HUDEP-2 (cell line): ENCODE measurements at regions not wholly inside any gene's neighbourhood (a gene's known extent, or its start where the extent isn't known, plus 50 kb on each side); places are given as distances from the start of the nearest gene placed in this dataset.
"Not testable (repeated sequence)": the region's sequence is repeated elsewhere in the genome, so short reads cannot be mapped to it uniquely, and the experiment has no call there.

ENCODE experiments used
- DNase-seq, 76 experiments: peaks; one replicate each; lab custom pipeline; 2025; ENCODE audit not compliant: unreplicated experiment in 76 of 76; lab: John Stamatoyannopoulos, UW

DNA sequence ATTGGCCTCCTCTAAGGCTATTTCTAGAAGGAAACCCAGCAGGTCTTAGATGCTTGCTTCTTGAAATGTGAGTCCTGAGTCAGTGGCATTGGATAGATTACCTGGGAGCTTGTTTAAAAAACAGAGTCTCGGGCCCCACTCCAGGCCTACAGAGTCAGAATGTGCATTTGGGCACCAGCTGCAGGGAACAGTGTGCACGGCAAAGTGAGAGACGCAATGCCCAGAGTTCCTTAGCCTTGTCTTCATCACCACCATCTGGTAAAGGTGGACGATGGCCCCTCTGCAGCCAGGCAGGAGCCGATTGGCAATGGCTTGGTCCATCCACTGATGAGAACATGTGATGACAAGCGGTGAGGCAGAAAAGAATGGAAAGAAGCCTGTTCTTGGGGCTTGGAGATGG, 102.1 kb upstream of the TSC22D1 start:
- no peak for DNase-seq

DNA sequence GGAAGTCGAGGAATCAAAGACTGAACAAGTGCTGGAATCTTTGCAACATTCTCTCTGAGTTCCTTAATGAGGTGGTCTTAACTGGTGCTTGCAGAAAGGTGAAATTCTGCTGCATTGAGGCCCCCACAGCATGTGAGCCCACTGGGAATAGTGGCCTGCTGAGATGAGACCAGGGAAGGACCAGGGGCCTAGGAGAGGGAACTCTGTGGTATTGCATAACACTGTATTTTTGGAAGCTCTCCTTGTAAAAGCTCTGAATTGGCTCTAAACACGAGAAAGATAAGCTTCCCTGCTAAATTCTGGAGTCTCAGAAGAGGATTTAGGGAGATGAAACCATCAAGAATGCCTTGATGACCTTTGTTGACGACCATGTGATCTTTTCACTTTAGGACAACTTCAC, 100.4 kb upstream of the TSC22D1 start:
- DNase-seq = no peak

DNA sequence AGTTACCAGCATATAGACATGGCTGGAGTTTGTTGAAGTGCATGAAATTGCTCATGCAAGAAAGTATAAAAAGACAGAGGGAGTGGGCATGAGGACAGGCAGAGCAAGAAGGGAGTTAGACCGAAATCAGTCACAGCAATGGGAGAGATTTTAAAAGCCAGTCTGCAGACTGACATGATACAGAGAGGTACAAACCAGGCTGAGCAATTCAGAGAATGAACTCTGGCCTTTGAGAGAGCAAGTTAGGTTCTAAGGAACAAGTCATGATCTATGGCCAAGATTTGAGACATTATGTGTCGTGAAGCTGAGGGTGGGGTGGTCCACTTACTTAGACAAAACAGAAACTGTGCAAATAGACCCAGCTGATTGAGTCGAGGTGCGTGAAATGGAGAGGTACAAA, 93.4 kb upstream of the TSC22D1 start:
- DNase-seq = no peak

DNA sequence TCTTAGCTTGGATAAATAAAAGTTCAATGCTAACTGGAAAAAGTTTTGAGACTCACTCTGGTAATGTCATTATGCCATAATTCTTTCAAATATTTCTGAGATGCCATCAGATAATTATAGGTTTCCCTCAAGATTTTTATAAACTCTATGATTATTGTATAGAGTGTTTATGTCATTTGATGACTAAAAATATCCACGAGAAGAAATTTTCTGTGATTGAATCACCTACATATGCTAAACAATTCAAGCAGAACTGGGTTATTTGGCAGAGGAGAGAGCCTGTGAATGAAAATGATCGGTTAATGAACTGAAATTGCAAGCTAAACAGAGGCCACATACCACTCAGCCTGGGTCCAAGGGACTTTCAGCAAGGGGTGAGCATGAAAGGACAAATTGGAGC, 92.6 kb upstream of the TSC22D1 start:
- no peak for DNase-seq

DNA sequence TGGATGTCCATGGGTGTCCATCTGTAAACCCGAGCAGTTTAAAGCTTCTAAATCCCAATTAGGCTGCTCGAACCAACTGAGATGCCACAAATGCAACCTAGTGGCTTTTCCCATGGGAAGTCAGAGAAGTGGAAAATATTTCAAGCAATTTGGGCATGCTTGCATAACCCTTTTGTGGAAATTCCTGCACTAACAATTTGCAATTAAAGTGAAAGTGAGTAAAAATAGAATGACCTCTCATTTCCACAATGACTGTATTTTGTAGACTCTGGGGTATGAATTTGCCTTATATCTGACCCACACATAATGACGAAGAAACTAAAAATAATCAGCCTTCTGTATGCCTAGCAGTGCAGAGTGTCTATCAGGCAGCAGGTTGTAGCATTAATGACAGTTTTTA, 91.8 kb upstream of the TSC22D1 start:
- DNase-seq = no peak

DNA sequence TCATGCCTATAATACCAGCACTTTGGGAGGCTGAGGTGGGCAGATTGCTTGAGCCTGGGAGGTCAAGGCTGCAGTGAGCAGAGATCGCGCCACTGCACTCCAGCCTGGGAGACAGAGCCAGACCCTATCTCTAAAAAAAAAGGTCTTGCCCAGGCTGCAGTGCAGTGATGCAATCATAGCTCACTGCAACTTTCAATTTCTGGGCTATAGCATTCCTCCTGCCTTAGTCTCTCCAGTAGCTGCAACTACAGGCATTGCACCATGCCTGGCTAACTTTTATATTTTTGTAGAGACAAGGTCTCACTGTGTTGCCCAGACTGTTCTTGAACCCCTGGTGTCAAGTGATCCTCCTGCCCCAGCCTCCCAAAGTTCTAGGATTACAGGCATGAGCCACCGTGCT, 90.4 kb upstream of the TSC22D1 start:
- not testable (repeated sequence) for DNase-seq

DNA sequence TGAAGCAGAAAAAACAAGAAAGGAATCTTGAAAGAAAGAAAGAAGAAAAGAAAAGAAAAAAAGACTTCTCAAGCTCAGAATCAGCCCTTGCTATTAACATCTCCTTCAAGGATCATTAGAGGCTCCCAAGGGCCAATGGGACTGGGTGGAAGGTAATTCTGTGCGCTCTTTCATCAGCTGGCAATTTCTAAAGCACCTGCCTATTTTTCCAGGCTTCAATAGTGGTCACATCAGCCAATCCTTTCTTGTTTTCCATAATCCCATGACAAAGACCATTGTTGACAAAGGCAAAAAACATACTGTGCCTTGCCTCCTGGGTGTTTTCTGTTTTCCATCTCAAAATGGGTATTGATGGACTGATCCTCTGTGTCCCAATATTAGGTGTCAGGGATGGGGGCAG, 88.2 kb upstream of the TSC22D1 start:
- no peak for DNase-seq

DNA sequence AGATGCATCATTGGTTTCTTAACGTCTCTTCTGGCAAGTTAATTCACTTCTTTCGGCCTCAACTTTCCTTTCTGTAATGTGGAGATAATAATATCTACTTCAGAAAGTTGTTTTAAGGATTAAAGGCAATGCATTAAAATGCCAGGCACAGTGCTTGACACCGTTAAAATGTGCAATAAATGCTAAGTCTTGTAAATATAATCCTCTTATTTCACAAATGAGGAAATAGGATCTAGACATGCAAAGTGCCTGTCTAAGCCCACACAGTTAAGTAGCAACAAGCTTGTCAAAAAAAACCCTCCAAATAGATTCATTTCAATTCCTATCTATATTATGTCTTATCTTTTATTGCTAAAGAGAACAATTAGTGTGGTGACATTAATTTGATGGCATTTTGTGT, 86.4 kb upstream of the TSC22D1 start:
- no peak for DNase-seq

DNA sequence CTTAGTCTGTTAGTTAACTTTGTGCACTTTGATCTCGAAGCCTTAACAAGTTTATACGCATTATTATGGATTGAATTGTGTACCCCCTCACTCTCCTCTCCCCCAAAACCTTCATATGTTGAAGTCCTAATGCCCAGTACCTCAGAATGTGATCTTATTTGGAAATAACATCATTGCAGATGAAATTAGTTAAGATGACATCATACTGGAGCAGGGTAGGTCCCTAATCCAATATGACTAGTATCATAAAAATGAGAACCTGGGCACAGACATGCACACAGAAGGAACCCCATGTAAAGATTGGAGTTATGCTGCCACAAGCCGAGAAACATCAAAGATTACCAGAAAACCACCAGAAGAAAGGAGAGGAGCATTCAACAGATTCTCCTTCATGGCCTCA, 85.8 kb upstream of the TSC22D1 start:
- no peak for DNase-seq

DNA sequence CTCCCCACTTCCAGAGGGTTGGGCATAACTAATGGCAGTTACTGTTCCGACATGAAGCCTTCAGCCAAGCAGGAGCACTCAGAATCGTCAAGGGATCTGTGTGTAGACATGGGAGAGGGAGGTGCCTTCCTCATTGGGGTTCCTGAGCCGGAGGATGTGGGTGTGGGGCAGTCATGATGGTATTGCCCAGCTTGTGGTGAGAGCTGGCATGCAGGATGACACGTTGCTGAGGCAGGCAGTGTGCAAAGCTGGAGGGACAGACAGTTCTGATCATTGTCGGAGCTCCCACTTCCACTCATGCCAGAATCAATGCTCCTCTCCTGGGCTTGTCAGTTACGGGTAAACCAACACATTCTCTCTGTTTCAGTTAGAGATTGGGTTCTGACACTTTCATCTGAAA, 83.9 kb upstream of the TSC22D1 start:
- no peak for DNase-seq

DNA sequence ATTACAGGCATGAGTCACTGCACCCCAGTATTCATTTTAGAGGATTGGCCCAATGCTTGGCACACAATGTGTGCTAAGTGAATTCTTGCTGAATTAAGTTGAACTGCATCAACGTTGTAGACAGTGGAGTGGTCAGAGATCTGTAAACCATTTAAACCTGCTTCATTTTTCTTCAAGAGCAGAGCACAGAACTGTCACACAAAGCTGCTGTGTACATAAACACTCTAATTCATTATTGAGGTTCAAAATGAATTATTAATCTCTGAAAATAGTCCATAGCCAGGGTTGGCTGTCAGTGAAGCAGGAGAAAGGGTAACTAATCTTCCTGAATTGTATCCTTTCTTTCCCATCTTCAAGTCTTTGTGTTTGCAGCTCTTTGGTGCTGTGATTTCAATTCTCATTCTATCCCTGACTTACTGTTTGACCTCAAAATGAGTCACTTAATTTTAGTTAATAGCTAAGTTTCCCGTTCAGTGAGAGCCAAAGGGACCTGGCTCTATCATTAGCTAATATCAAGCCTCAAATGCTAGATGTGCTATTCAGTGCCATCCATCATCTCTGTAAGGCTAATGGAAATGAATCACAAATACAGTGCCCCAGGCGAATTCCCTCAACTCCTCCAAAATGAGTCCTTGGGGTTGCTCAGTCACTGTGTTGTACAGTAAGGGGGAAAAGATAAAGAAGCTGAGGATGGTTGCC, 77.0 kb upstream of the TSC22D1 start:
- DNase-seq = no peak

DNA sequence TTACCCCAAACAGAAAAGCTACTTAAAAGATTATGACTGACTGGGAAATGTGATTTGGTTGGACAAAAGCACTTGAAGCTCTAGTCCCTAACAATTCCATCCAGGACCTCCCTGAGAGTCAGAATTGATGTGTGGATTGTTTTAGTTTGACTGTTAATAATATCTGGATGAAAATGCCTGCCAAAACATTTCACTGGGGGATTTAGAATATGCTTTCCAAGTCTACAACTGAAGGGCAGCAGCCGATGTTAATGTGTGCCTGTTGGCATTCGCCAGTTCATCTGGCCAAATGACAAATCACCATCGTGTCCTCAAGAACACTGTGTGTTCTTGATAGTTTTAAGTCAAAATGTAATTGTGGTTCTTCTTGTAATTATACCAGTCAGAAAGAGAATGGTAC, 76.0 kb upstream of the TSC22D1 start:
- no peak for DNase-seq

DNA sequence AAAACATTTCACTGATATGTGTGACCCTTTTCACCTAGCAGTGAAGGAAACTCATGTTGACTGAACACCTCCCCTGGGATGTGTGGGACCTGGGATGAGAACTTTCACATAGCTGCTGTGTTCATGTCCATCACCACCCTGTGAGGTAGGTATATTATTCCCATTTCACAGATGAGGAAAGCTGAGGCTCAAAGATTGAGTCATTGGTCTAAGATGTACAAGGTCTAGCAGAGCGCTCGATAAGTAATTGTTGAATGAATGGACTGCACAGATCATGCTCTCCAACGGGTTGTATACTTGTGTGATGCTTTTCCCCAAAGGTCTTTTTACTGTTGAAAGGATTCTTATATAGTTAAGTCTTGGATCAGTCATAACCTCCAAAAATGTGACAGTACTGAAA, 75.6 kb upstream of the TSC22D1 start:
- no peak for DNase-seq

DNA sequence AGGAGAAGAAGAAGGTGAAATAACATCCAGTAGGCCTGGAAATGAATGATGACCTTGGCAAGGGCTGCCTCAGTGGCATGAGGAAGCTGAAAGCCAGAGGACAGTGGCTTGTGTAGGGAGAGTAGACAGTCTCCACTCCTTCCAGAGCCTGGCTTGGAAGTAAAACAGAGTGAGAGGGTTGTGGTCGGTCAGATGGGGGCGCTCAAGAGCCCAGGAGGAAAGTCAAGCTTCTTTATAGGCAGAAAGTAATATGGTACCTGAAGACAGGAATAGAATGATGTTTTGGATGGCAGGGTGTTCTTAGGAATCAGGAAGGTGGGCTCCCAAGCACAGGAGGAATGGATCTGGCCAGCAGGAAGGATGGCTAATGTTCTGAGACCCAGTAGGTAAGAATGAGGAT, 75.1 kb upstream of the TSC22D1 start:
- no peak for DNase-seq

DNA sequence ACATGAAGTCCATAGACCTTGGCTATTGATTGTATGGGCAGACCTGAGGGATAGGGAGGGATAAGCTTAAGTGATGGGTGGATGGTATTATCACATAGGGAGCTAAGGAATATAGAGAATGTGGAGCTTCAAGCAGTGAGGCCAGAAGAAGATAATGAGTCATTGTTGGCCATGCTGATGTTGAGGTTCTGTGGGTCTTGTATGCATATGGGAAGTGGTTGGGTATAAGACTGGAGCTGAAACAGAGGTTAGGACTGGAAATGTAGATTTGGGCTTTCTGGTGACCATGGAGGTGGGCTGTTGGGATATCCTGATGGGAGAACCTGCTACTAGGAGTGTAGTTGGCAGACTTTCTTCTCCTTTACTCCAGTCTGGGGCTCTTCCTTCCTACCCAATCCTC, 73.7 kb upstream of the TSC22D1 start:
- DNase-seq = no peak

DNA sequence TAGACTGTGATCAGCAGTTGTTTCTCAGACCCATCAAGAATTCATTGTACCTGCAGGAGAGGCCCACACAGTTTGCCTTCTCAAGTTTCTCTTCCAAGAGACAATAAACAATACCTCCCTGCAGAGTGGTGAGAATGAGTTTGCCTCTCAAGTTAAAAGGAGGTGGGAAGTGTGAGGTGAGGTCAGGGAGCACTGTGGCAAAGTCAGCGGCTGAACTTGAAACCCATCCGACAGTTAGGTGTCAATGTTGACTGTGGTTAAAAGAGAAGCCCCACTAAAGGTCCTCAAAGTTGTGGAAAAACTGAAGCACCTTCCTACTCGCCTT, 72.9 kb upstream of the TSC22D1 start:
- DNase-seq = no peak

DNA sequence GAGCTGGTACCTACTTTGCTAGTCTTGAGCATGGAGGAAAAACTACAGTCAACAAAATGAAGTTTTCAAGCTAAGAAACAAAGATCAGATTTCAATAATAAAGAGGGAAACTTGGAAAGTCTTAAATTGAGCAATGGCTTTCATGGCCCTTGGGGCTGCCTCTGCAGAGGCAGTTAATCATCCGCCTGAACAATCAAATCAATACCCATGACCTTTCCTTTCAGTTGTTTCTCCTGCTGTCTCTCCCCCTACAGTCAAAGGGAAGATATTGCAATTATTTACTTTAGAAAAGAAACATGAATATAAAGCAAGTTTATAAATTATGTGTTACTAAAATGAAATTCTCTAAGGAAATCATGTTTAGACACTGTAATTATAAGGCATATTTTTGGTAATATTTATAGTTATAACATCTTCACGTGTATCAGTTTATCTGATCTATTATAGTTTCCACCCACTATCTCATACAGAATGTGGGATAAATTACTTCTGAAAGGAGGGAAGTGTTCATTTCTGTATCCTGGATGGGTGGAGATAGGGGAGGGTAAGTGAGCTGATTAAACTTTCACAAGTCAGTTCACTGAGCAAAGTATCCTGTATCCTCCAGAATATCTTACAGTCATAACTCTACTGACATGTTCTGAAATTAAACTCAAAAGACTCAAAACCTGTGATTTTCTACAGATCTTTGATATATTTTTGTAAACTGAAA, 72.4 kb upstream of the TSC22D1 start:
- DNase-seq = no peak

DNA sequence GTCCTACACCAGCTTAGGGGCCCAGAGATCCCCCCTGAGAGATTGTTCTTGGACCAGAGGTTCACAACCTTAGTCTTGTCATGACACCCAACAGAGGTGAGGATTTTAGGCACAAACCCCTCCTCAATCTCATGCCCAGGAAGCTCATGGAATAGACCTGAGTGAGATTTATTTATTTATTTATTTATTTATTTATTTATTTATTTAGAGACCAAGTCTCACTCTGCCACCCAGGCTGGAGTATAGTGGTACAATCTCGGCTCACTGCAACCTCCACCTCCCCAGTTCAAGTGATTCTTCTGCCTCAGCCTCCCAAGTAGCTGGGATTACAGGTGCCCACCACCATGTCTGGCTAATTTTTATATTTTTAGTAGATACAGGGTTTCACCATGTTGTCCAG, 71.4 kb upstream of the TSC22D1 start:
- DNase-seq = not testable (repeated sequence)

DNA sequence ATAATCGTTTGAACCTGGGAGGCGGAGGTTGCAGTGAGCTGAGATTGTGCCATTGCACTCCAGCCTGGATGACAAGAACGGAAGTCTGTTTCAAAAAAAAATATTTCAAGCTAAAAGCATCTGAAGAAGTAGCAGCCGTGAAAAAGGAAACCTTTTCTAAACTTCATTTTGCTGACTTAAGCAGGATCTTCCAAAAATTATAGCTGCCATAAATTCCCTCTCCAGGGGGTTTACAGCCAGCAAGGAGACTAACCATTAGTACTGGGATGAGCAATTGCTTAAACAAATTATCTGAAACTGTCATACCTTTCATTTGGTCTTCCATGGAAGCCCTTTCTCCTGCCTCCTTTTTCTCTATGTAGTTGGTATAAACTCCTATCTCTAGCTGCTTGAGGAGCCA, 69.9 kb upstream of the TSC22D1 start:
- no peak for DNase-seq

DNA sequence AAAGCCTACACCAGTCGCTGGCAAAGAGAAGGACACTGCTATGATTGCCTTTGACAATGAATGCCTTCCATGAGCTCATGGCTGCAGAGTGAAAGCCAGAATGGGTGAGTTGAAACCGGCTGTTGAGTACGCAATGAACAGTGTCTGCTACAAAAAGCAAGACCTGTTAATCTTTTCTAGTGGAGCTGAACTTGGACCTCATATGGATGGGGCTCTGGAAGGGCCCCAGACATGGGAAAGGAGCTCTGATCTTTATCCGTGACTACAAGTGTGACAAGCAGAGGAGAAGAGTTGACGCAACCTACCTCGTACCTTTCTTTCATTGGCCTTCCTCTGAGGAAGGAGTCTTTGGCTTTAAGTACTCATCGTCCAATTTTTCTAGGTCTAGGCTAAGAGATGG, 67.1 kb upstream of the TSC22D1 start:
- no peak for DNase-seq

DNA sequence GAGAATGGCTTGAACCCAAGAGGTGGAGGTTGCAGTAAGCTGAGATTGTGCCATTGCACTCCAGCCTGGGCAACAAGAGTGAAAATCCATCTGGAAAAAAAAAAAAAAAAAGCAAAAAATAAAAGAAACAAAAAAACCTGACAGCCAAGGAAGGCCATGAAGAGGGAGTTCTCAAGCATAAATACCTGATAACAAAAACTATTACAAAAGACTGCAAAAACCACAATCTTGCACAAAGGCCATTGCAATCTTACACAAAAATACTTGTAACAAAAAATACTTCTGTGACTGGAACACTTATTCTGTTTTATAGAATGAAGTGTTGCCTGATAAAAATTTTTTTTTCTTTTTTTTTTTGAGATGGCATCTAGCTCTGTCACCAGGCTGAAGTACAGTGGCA, 61.5 kb upstream of the TSC22D1 start:
- DNase-seq = no peak

DNA sequence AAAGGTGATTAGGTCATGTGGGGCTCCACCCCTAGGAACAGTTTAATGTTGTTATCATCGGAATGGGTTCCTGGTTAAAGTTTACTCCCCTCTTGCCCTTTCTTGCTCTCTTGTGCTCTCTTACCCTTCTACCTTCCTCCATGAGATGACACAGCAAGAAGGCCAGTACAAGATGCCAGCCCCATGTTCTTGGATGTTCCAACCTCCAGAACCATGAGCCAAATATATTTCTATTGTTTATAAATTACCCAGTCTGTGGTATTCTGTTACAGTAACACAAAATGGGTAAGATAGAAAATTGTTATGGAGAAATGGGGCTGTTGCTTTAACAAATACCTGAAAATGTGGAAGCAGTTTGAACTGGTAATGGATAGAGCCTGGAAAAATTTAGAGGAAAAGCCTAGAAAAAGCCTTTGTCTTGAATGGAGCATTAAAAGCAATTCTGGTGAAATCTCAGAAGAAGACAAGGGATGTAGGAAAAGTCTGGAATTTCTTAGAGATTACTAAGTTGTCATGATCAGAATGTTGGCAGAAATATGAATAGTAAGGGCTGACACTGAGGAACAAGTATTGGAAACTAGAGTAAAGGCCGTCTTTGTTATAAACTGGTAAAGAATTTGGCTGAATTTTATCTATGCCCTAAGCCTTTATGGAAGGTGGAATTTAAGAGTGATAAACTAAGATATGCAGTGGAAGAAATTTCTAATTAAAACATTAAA, 53.5 kb upstream of the TSC22D1 start:
- DNase-seq = no peak
